ENCODE measurements at regions not wholly inside any gene's neighbourhood (a gene's known extent, or its start where the extent isn't known, plus 50 kb on each side); places are given as distances from the start of the nearest gene placed in this dataset.
"Not testable (repeated sequence)": the region's sequence is repeated elsewhere in the genome, so short reads cannot be mapped to it uniquely, and the experiment has no call there.

GRCh38 chr11:8772571-8773519 lies 90.3 kb downstream of the RPL27A start:
- no peak for TF ChIP-seq CTCF (IDR thresholded peaks at IDR 0.05)
- ATAC-seq (ENCODE audit: low FRiP score) (no peak), DNase-seq (ENCODE audit: low spot score) (no peak)

- ATAC-seq (ENCODE audit: low FRiP score), result no peak
- DNase-seq (ENCODE audit: low spot score), result no peak
- TF ChIP-seq CTCF (IDR thresholded peaks at IDR 0.05), result no peak
Observed at GRCh38 chr11:8773916-8774539, 91.4 kb downstream of the RPL27A start.

GRCh38 chr11:8774916-8775315 lies 92.3 kb downstream of the RPL27A start:
- ATAC-seq (ENCODE audit: low FRiP score), result not testable (repeated sequence)

GRCh38 chr11:8775332-8775731 lies 92.7 kb downstream of the RPL27A start:
- no peak for ATAC-seq (ENCODE audit: low FRiP score)
- no peak for TF ChIP-seq CTCF (IDR thresholded peaks at IDR 0.05)
- DNase-seq (ENCODE audit: low spot score), result no peak

More at GRCh38 chr11:8774916-8775315, 92.3 kb downstream of the RPL27A start:
- DNase-seq (ENCODE audit: low spot score), result not testable (repeated sequence)

GRCh38 chr11:8775734-8776133 lies 93.1 kb downstream of the RPL27A start:
- ATAC-seq (ENCODE audit: low FRiP score) (no peak), DNase-seq (ENCODE audit: low spot score) (no peak)
- no peak for TF ChIP-seq CTCF (IDR thresholded peaks at IDR 0.05)

GRCh38 chr11:8776209-8776608 lies 93.6 kb downstream of the RPL27A start:
- DNase-seq (ENCODE audit: low spot score) (no peak), ATAC-seq (ENCODE audit: low FRiP score) (no peak)
- no peak for TF ChIP-seq CTCF (IDR thresholded peaks at IDR 0.05)

GRCh38 chr11:8777907-8778767 lies 95.5 kb downstream of the RPL27A start:
- peak; percentile 71 for ATAC-seq (ENCODE audit: low FRiP score)
- TF ChIP-seq CTCF (IDR thresholded peaks at IDR 0.05), result no peak
- DNase-seq (ENCODE audit: low spot score), result no peak

Measured in omental fat pad (tissue), 3 donors.